ENCODE measurements at regions not wholly inside any gene's neighbourhood (a gene's known extent, or its start where the extent isn't known, plus 50 kb on each side); places are given as distances from the start of the nearest gene placed in this dataset.

GRCh38 chr12:76611533-76611932, 52.0 kb upstream of the OSBPL8 start:
- peak; percentile 82 to 96 for DNase-seq (ENCODE audit: low read depth in 2 of 2)
- TF ChIP-seq CTCF (IDR thresholded peaks at IDR 0.05; ENCODE audit: low read depth, low read length), result no peak
- H3K4me3 ChIP-seq (replicated peaks in 1 of 2; ENCODE audit: low read depth in 2 of 2, low read length in 2 of 2), result no peak overlapping the region

DNA sequence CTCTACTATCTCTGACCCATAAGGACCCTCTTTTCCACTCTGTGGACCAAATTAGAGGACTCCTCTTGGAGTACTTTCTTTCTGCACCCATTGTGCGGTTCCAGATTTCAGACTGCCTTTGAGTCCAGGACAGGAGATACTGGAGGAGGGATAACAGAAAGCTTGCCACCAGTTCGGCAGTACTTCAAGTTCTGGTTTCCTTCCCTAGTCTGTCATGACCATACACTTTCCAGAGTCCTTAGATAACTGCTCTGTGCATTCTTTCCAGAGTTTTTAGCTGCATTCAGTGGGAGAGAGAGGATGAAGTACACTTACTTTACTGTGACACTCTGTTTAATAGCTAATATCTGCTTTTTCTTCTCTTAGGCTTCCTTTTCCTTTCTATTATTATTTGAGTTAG, 54.8 kb upstream of the OSBPL8 start:
- H3K4me3 ChIP-seq (replicated peaks in 1 of 2; ENCODE audit: low read depth in 2 of 2, low read length in 2 of 2), result no peak overlapping the region
- peak in 1 of 2 donors; percentile 41 for DNase-seq (ENCODE audit: low read depth in 2 of 2)
- TF ChIP-seq CTCF (IDR thresholded peaks at IDR 0.05; ENCODE audit: low read depth, low read length), result no peak

DNA sequence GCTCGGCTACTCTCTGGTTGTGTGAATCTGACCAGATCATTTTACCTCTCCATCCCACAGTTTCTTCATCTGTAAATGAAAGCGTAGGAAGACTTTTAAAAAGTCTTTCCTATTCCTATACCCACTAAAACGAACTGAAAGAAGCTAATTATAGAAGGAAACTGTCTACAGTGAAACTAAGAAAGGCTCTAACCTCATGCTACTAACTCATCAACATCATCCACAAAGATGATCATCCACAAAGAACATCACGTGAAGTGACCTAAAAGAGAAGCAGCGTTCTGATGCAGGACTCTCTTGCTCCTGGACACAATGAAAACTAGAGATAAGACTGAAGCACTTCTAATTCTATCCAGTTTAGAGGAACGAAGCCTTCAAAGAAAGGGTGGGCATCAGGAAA, 58.5 kb upstream of the OSBPL8 start:
- TF ChIP-seq CTCF (IDR thresholded peaks at IDR 0.05; ENCODE audit: low read depth, low read length), result no peak
- H3K4me3 ChIP-seq (replicated peaks in 1 of 2; ENCODE audit: low read depth in 2 of 2, low read length in 2 of 2), result no peak overlapping the region
- DNase-seq (ENCODE audit: low read depth in 2 of 2), result no peak

- no peak overlapping the region for H3K4me3 ChIP-seq (replicated peaks in 1 of 2; ENCODE audit: low read depth in 2 of 2, low read length in 2 of 2)
- DNase-seq (ENCODE audit: low read depth in 2 of 2), result peak; percentile 78 to 85
- TF ChIP-seq CTCF (IDR thresholded peaks at IDR 0.05; ENCODE audit: low read depth, low read length), result peak; percentile 88
Measured at GRCh38 chr12:76621582-76622024, 62.0 kb upstream of the OSBPL8 start.

DNA sequence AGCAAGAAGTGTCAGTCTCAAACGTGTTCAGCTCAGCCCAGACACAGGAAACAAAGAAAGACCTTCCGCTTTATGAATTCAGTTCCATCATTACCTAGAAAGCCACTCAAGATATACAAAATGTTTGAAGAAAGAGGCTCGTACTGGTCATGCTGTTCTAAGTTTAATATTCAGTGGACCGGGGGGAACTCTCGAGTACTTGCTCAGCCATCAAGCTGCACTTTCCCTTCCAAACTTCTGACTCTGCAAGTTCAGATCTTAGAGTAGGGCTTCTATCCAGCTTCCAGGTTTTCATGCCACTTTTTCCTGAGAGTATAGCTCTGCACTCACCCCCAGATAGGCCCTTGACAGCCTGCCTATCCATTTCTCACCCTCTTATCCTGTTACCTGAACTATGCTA, 62.8 kb upstream of the OSBPL8 start:
- no peak for TF ChIP-seq CTCF (IDR thresholded peaks at IDR 0.05; ENCODE audit: low read depth, low read length)
- no peak overlapping the region for H3K4me3 ChIP-seq (replicated peaks in 1 of 2; ENCODE audit: low read depth in 2 of 2, low read length in 2 of 2)
- DNase-seq (ENCODE audit: low read depth in 2 of 2), result no peak

DNA sequence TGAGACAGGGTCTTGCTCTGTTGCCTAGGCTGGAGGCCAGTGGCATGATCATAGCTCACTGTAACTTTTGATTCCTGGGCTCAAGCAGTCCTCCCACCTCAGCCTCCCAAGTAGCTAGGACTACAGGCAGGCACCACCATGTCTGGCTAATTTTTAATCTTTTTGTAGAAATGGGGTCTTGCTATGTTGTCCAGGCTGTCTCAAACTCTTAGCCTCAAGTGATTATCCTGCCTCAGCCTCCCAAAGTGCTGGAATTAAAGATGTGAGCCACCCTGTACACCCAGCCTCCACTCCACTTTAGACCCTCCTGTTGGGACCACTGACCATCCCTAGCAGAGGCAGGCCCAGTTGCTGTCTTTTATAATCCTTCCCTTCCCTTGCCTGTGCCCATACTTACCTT, 63.3 kb upstream of the OSBPL8 start:
- no peak for DNase-seq (ENCODE audit: low read depth in 2 of 2)
- H3K4me3 ChIP-seq (replicated peaks in 1 of 2; ENCODE audit: low read depth in 2 of 2, low read length in 2 of 2), result no peak overlapping the region
- TF ChIP-seq CTCF (IDR thresholded peaks at IDR 0.05; ENCODE audit: low read depth, low read length), result no peak

- peak; percentile 37 to 44 for DNase-seq (ENCODE audit: low read depth in 2 of 2)
- no peak overlapping the region for H3K4me3 ChIP-seq (replicated peaks in 1 of 2; ENCODE audit: low read depth in 2 of 2, low read length in 2 of 2)
- TF ChIP-seq CTCF (IDR thresholded peaks at IDR 0.05; ENCODE audit: low read depth, low read length), result no peak
Measured at GRCh38 chr12:76623931-76624330, 64.4 kb upstream of the OSBPL8 start.

Measured in cardiac fibroblast (primary cell).